ENCODE measurements at regions not wholly inside any gene's neighbourhood (a gene's known extent, or its start where the extent isn't known, plus 50 kb on each side); places are given as distances from the start of the nearest gene placed in this dataset.

DNA sequence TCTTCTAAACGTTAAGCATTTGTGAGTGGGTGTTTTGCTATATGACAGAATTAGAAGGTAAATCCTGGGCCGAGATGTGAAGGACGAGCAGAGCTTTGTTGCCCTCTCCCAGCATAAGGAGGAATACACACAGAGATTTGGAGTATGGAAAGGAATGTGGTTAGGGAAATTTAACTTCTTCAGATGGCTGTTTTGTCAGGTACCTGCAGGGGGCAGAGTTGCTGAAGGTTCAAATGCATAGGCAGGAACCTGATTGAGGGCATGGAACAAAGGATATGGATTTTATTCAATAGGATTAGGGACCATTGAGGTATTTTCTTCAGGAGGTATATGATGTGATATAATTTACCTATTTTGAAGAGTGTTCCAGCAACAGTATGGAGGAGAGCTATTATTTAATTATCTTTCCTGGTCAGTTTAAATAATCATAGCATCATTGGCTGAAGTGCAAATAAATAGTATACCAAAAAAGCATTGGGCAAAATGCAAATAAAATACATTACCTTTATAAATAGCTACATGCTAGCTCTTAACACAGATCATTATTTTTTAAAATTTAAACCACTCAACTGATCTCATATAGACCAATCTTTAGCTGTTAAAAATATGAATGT, 143.6 kb downstream of the SLIT2 start:
- peak in 12 of 56 donors; percentile 3 to 56 (median 12) for DNase-seq

DNA sequence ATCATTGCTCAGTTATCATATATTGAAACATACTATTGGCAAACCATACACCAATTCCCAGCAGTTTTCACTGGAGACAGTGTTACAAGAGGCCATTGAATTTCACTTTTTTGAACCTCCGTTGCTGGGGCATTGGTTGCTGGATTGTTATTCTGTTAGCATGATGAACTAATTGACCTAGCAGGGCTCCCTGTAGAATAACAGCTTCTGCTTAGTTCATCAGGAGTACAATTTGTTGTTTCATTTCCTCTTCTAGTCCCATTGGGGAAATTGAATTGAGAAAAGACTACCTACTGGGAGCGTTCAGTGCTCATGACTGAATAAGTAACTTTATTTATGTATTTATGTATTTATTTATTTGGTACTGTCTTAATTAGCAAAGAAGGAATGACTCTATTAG, 151.6 kb downstream of the SLIT2 start:
- no peak for DNase-seq

DNA sequence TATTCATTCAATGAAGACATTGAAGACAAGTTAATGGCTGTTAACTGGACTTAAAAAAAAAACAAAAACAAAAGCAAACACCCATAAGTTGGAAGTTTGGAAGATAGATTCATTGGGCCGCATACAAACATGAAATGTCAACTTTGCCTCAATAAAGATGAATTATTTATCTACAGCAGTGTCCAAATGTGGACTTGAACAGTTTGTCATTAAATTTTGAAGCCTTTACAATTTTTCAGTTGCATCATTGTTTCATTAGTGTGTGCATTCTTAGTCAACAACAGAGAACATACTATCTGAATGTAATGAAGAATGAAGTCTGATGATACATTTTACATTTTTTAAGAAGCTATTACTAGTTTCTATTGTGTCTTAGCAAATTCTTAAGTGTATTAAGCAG, 152.1 kb downstream of the SLIT2 start:
- no peak for DNase-seq

DNA sequence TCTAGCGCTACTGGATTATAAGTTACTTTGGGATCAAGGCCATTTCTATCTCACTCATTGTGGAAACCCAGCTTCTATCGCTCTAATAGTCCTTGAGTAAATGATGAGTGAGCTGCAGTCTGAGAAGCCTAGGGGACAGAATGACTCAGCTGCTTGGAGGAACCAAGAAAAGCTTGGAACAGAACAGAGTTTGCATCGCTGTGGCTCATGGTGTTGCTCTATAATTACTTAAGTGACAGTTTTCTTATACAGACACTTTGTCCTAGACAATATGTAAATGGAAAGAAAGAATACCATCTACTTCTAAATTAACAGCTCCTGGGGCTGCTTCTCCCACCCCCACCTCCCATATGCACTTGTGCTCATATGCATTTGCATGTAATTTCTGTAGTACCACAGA, 156.9 kb downstream of the SLIT2 start:
- no peak for DNase-seq

DNA sequence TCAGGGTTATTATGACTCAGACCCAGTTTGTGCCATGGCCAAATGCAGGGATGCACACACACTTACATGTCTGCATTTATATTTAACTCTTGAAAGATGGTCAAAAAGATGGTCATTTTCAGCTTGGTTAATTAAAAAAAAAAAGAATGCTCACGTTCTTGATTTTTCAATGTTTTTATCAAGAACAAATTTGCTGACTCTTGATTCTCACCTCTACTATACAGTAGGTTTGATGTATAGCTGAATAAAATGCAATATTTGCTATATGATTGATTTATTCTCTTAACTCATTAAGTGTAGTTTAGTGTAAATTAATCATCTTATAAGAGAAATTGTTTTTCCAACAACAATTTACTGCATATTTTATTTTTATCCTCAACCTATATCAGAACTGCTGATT, 160.4 kb downstream of the SLIT2 start:
- no peak for DNase-seq

DNA sequence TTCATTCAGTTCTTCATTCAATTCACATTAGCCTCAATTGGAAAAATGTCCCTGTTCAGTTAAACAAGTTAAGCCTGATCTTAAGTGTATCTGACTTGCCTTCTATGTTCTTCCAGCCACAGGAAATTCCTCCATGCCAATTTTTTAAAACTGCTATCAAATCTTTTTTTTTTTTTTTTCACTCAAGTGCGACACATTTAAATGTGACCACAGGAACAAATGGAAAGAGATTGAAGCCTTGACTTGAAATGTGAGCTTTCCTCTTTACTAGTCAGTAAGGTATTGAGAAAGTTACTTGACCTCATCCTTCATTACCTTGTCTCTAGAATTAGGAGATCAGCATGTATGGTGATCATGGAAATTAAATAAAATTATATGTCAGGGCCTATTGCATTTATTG, 165.1 kb downstream of the SLIT2 start:
- DNase-seq: no peak

DNA sequence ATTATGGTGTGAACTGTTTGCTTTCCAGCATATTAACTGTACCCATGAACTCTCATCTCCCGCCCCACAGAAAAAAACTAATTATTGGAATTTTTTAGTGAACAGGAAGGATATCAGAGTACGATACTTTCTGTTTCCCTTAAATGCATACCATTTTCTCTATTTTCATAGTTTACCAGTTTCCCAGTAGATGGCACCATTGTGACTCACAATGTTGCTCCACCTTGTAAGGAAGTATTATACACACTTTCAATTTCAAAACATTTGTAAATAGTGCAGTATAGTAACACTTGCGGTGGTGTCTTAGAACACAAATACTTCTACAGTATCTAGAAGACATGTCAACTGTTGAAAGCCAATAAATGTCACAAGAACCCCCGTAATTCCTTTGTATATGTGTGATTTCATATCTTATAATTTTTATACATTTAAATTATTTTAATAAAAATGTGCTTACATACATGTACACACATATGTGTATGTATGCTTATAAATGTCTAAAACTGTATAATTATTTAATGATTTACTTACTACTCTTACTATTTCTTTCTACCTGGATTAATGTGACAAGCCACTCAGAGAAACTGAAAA, 167.3 kb downstream of the SLIT2 start:
- no peak for DNase-seq

DNA sequence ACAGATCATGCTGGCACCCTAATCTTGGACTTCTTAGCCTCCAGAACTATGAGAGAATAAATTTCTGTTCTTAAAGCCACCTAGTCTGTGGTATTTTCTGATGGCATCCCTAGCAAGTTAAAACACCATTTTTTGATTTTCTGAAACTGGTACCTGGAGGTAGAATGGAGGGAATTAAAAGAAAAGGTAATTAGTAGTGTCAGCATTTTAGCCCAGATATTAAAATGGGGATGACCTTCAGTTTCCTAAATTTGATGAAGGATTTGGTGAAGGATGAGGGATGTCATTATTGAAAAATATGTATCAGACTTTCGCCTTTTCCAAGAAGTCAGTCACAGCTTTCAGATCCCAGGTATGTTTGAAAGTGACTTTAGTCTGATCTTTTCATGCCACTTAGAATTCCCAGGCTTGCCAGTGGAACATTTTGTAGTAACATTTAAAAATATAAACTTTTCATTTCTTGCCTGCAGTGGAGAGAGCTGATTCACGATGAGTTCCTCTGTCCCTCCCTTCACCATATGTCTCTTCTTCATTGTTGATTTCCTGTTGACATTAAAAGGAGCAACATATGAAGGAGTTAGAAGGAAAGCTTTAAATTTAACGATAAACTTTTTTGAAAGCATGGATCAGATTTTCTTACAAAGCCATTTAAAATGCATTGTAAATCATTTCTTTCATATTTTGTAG, 169.4 kb downstream of the SLIT2 start:
- DNase-seq: no peak

DNA sequence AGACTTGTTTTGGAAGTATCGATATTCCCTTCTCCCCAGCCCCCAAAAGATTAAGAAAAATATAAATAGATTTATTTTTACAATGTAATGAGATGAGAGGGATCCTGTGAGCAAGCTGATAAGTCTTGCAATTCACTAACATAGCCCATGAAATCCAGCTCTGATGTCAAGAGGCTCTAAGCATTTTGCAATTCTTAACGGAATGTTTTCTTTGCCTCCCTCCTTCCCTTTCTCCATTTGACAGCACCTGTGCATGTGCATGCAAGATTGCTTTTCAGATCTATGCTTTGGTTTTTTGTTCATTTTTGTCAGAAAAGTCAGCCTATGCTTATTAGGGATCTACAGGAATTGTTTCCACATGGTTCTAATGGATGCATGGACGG, 169.9 kb downstream of the SLIT2 start:
- no peak for DNase-seq

DNA sequence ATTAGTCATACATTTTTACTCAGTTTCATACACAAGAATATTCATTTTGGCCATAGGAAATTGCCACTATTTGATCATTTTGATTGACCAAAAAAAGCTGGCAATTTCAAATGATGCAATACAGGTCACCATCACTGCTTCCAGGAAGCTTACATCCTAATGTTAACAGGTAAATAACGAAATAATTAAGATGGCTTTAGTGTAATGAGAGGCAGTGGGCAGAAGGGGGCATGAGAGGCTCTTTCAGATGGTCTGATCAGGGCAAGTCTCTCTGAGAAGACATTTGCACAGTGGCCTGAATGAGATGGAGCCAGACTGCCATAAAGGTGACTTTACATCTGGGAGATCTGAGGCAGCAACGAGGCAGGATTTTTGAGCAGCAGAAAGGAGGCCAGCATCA, 170.7 kb downstream of the SLIT2 start:
- peak in 26 of 56 donors; percentile 1 to 56 (median 10) for DNase-seq

DNA sequence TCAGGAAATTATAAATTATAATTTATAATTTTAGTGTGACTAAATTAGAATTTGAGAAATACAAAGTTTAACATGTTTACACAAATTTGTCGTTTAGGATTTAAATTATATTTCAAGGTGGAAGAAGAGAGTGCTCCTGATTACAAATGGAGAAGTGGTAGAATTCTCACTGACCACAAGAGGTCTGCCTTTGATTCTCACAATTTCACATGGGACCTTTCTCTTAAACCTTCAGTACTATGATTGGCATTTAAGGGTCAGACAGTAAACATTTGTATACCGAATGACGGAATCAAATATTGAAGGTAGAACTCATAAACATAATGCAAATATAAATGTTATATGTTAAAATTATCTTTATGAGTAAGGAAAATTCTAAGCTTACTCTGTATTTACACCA, 171.7 kb downstream of the SLIT2 start:
- DNase-seq: no peak

DNA sequence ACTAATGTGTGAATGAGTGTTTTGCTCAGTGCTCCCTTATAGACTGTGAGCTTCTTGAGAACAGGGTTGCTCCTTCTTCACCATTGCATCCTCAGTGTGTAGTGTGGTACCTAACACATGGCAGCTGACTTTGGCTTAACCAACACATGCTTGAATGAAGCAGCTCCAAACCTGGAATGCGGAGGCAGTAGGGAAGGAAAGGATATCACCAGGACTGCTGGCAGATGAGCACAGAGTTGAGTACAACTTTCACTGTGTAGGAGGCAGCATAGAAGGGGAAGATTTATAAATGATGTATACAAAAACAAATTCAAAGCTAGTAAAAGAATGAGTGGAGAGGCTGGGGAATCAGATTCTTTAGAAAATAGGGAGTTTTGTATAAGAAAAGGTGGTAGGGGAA, 174.3 kb downstream of the SLIT2 start:
- no peak for DNase-seq

DNA sequence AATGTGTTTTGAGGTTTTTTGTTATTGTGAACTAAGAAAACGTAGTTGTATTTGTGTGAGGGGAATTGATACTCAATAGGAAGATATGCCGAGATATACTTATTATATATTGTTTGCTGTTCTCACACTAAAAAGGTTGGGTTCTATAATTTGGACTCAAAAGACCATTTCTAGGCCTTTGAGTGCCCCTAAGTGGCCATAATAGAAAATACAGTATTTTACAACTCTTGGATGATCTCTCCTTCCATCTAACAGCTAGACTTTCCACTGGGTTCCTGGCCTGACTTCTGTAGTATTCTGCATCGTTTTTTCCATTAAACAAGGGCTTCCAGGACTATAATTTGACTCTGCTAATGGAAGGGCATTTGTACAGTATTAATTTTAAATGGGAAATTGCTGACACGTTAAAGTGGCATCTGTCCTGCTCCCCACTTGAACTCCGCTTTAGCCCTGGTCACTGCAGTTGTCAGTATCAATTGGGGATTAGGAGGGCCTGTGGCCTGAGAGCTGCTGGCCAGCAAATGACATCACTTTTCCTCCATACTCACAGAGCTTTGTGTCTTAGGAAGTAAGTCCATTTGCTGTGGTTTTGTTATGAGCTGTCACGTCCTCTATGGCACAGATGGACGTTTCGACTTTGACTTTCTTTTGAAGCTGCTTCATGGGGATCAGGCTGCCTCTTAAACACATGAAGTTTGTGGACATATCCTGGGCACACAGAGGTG, 176.9 kb downstream of the SLIT2 start:
- peak in 2 of 56 donors; percentile 9 to 15 for DNase-seq

DNA sequence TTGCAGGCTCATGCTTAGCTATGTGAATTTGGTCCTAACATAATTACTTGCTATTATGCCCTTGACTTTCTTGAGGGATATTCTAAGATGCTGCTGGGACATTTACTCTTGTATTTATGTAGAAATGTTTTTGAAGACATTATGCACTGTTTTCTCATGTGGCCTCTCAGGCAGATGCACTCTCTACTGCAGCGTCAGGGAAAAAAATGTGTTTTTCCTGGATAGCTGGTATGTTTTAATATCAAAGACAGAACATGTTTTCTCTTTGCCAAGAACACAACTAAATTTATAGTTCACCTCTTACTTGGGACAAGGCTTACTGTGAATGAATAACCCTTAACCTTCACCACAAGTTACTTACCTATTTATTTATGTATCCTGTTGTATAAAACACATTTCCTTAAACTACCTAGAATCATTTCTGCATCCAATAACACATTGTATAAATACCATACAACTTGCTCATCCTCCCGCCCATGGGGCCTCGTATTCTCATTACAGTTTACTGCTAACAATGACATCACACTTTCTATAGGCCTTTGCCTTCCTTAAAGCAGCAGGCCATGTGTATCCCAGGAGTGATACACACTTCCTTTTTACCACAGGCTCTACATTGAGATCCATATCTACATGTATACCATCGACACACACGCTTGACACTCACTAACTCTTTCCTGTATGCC, 178.7 kb downstream of the SLIT2 start:
- no peak for DNase-seq

DNA sequence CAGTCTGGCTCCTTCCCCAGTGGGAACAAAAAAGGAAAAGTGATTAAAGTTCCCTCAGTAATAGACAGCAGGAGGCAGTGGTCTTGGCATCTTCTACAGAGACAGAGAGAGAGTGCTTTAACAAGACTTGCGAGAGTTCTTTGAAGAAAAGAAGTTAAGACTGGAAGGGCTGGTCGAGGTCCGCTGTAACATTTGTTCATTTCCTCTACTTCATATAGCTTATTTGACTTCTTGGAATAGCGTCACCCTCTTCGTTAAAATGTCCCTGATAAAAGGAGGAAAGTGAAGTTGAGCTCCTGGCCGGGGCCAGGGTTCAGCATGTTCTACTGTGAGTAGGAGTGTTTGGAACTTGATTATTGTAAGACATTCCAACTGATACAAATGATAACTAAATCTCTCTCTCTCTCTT, 179.8 kb downstream of the SLIT2 start:
- no peak for DNase-seq

DNA sequence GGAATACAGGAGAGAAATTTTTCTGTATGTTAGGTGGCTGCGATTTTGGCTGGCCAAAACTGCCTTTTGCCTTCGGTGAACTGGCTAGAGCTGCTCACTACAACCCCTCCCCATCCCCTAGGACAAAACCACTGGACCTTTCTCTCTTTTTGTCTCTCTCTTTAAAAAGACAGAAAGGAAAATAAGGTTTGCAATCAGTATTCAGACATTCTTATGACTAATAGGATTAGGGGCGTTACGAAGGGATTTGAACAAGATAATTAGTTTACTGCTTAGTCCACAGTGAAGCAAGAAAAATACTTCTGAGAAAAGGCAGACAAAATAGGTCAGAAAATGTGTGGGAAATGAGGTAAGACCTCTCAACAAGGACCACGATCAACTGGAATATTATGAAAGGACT, 180.4 kb downstream of the SLIT2 start:
- no peak for DNase-seq

DNA sequence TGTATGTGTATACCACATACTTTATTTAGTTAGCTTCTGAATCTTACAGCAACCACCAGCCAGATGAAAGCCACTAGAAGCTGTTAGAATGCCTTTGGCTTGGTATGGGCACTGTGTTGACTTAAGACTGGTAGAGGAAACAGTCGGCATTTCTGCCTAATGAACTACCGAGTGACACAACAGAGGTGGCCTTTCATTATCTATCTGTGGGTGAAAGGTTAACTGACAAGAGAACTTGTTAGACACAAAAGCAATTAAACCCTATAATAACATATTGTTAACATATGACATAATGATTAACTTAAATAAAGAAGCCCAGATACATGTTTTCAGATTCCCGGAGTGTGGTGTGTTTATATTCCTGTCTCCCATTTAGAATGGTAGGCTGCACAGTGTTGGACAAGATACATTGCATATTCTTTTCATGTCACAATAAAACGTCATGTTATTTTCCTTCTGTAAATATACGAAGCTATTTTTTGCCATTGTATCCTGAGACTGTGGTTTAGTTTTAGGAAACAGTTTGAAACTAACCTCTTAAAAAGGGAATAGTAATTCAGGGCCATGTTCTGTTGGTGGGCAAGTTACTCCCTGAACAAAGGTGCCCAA, 181.5 kb downstream of the SLIT2 start:
- no peak for DNase-seq

DNA sequence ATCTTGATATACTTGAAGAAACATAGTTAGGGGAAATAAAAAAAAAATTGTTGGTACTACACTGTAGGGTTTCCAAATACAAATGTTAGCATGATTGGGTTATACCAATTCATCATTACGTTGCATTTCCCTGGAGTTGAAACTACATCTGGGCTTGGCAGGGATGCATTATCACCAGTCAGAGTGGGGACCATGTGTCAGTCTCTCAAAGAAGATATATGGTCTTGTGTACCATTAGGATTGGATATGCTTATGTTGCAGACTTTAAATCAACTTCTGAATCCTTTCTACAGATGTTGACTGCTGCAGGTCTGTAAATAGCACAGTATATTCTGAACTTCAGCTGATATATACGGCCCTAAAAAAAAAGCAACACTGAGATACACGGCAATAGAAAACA, 188.5 kb downstream of the SLIT2 start:
- no peak for DNase-seq

DNA sequence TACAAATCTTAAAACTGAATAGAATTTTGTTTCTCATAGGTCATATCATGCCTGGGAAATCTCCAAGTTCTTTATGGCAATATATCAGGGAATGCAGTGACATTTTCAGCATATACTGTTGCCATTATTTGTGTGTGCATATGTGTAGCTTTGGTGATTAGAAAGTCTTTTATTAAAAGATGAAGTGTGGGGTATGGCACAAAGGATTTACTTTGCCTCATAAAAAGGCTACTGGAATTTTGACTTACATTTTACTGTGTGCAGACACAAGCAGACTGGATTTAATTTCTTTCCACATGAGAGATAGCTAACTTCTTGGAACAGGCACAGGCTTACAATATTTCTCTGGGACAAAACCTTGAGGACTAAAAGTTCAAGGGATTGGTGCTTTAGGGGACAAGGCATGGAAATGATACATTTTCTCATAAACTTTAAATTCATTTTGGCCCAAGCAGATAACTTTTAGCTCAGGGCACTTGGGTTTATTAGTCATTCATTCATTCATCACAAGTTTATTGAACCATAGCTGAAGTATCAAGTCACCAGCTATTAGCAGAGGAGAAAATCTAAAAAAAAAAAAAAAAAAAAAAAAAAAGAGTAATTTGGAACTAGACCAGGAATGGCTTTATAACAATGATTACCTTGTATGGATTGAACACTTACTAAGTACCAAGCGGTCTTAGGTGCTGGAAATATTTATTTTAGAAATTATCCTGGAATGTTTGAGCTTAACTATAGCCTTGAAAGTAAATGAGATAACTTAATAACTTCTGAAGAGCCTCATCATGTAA, 191.5 kb downstream of the SLIT2 start:
- no peak for DNase-seq

DNA sequence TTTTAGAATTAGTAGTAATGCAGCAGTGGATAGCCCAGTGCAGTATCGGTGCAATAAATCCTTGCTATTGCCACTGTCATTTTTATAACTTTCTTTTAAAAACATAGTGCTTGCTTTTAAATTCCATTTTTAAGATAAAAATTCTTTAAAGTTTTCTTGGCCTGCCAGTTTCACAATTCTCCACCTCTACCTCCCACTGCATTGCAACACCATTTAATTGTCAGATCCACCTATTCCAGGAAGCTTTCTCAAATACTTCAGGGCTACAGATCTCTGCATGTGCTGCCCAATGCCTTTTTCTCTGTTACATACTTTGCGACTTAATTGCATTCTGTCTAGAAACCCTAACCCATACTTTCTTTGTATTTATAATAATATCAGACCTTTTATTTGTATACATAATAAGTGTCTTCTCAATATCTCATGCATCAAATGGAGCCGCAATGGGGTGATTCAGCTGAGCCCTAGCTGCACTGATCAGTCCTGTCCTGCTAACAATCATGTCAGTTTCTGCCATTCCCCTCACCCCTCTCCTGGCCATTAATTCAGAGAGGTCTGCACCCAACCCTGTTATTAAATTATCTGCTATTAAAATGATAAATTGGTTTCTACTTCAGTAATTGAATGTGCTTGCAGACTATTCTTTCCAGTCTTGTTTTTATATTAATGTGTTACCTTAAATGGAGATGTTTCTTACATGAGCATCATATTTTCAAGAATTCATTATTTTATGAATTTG, 193.1 kb downstream of the SLIT2 start:
- DNase-seq: no peak

All from nucleus accumbens (tissue), 56 donors.